ENCODE measurements at regions not wholly inside any gene's neighbourhood (a gene's known extent, or its start where the extent isn't known, plus 50 kb on each side); places are given as distances from the start of the nearest gene placed in this dataset.
"Not testable (repeated sequence)": the region's sequence is repeated elsewhere in the genome, so short reads cannot be mapped to it uniquely, and the experiment has no call there.

GRCh38 chr10:27349987-27350386, 109.4 kb upstream of the ACBD5 start (continued):
- no peak for TF ChIP-seq SCRT1 (tag by site-specific recombination; IDR thresholded peaks at IDR 0.05; ENCODE audit: borderline replicate concordance)
- no peak for TF ChIP-seq MEIS1 (CRISPR knock-in tag; IDR thresholded peaks at IDR 0.05; ENCODE audit: borderline replicate concordance)
- no peak for TF ChIP-seq ZNF521 (tag by site-specific recombination; IDR thresholded peaks at IDR 0.05)
- TF ChIP-seq PRDM1 (tag by site-specific recombination; IDR thresholded peaks at IDR 0.05): no peak
- no peak for TF ChIP-seq ZSCAN16 (tag by site-specific recombination; IDR thresholded peaks at IDR 0.05)
- no peak for TF ChIP-seq ZNF132 (tag by site-specific recombination; IDR thresholded peaks at IDR 0.05; ENCODE audit: borderline replicate concordance)
- TF ChIP-seq ZNF26 (tag by site-specific recombination; IDR thresholded peaks at IDR 0.05): no peak
- no peak for TF ChIP-seq ZNF350 (tag by site-specific recombination; IDR thresholded peaks at IDR 0.05)
- no peak for TF ChIP-seq ZNF585B (tag by site-specific recombination; IDR thresholded peaks at IDR 0.05)

GRCh38 chr10:27347827-27348207, 107.2 kb upstream of the ACBD5 start:
- POLR2A ChIA-PET; H3K4me1 ChIP-seq (ENCODE audit: control insufficient read depth, insufficient read depth, low read length); CTCF ChIA-PET; H3K36me3 ChIP-seq (ENCODE audit: control insufficient read depth in 2 of 2, insufficient read depth in 1 of 2, low read length in 2 of 2); H3K4me3 ChIP-seq (ENCODE audit: low read depth, low read length); H3K9me3 ChIP-seq (ENCODE audit: control insufficient read depth, insufficient read depth, low read depth, low read length); H3K27ac ChIP-seq (ENCODE audit: extremely low read depth, low read depth, low read length): not testable (repeated sequence)
- TF ChIP-seq ZNF366 (tag by site-specific recombination; conservative IDR thresholded peaks at IDR 0.05): peak; percentile 82; the same call in 1 of the 2 replicates
- TF ChIP-seq ZNF692 (tag by site-specific recombination; IDR thresholded peaks at IDR 0.05): 0 out of 2 replicates have a peak, but pooled peaks have one; percentile 1

GRCh38 chr10:27345455-27345920, 104.9 kb upstream of the ACBD5 start:
- TF ChIP-seq ZNF10 (tag by site-specific recombination; IDR thresholded peaks at IDR 0.05) (no peak), ZNF624 (tag by site-specific recombination; IDR thresholded peaks at IDR 0.05) (no peak), ZFP69B (tag by site-specific recombination; IDR thresholded peaks at IDR 0.05) (no peak), ZNF274 (IDR thresholded peaks at IDR 0.05; ENCODE audit: low read length) (no peak), ZNF274 (tag by site-specific recombination; IDR thresholded peaks at IDR 0.05; ENCODE audit: borderline replicate concordance) (no peak)
- Histone ChIP-seq H3K4me3 (ENCODE audit: low read depth, low read length) (no peak overlapping the region), H3K27ac (ENCODE audit: extremely low read depth, low read depth, low read length) (no peak overlapping the region), H3K4me1 (ENCODE audit: control insufficient read depth, insufficient read depth, low read length) (peaks cover 4% of the 10 kb centered on the region; the same call in 1 of the 2 replicates), H3K9me3 (ENCODE audit: control insufficient read depth, insufficient read depth, low read depth, low read length) (no peaks in the 10 kb centered on the region), H3K36me3 (ENCODE audit: control insufficient read depth in 2 of 2, insufficient read depth in 1 of 2, low read length in 2 of 2) (no peaks in the 10 kb centered on the region)
- ChIA-PET CTCF (interaction anchor here (0.5 to 1.0 kb wide), 2 partner anchors 43 to 126 kb away, joined by 3 to 4 read pairs; no protein-coding TSS in a partner anchor), POLR2A (no interaction called here)

- Histone ChIP-seq H3K4me1 (ENCODE audit: control insufficient read depth, insufficient read depth, low read length) (peaks cover 4% of the 10 kb centered on the region; the same call in 1 of the 2 replicates), H3K36me3 (ENCODE audit: control insufficient read depth in 2 of 2, insufficient read depth in 1 of 2, low read length in 2 of 2) (no peaks in the 10 kb centered on the region), H3K4me3 (ENCODE audit: low read depth, low read length) (no peak overlapping the region), H3K9me3 (ENCODE audit: control insufficient read depth, insufficient read depth, low read depth, low read length) (no peaks in the 10 kb centered on the region), H3K27ac (ENCODE audit: extremely low read depth, low read depth, low read length) (no peak overlapping the region)
- TF ChIP-seq ZBTB11 (tag by site-specific recombination; conservative IDR thresholded peaks at IDR 0.05; ENCODE audit: low read depth) (no peak), SCRT2 (tag by site-specific recombination; IDR thresholded peaks at IDR 0.05) (peak; percentile 98), ZNF248 (tag by site-specific recombination; IDR thresholded peaks at IDR 0.05) (no peak), ZNF433 (tag by site-specific recombination; IDR thresholded peaks at IDR 0.05; ENCODE audit: low read depth) (no peak), SCRT1 (tag by site-specific recombination; IDR thresholded peaks at IDR 0.05; ENCODE audit: borderline replicate concordance) (peak; percentile 96), ZNF654 (tag by site-specific recombination; IDR thresholded peaks at IDR 0.05; ENCODE audit: low read depth) (no peak), ZNF302 (tag by site-specific recombination; IDR thresholded peaks at IDR 0.05; ENCODE audit: low read depth) (no peak)
- ChIA-PET POLR2A (no interaction called here), CTCF (interaction anchor here (0.5 to 1.0 kb wide), 2 partner anchors 44 to 125 kb away, joined by 3 to 4 read pairs; no protein-coding TSS in a partner anchor)
Measured at GRCh38 chr10:27344568-27345454, 104.2 kb upstream of the ACBD5 start.

All from HEK293 (cell line).